ENCODE measurements at regions not wholly inside any gene's neighbourhood (a gene's known extent, or its start where the extent isn't known, plus 50 kb on each side); places are given as distances from the start of the nearest gene placed in this dataset.

DNA sequence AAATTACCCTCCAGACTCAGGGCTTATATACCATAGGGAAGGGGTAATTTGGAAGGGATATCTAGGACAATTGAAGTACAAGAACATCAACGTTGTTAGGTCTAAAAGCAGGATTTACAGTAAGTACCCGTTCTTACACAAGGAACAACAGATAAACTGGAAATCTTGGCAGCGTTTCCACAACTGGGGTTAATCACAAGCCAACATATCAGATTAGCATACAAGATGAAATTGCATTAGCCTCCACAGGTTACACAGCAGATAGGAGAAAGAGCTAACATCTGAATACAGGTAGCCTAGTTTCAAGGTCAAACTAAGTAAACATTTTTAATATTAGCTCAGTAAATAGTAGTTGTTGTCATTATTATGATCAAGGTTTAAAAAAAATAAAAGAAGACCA is 1214.0 kb upstream of the PCDH20 start:
- TF ChIP-seq, protein P1, sequence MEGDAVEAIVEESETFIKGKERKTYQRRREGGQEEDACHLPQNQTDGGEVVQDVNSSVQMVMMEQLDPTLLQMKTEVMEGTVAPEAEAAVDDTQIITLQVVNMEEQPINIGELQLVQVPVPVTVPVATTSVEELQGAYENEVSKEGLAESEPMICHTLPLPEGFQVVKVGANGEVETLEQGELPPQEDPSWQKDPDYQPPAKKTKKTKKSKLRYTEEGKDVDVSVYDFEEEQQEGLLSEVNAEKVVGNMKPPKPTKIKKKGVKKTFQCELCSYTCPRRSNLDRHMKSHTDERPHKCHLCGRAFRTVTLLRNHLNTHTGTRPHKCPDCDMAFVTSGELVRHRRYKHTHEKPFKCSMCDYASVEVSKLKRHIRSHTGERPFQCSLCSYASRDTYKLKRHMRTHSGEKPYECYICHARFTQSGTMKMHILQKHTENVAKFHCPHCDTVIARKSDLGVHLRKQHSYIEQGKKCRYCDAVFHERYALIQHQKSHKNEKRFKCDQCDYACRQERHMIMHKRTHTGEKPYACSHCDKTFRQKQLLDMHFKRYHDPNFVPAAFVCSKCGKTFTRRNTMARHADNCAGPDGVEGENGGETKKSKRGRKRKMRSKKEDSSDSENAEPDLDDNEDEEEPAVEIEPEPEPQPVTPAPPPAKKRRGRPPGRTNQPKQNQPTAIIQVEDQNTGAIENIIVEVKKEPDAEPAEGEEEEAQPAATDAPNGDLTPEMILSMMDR (IDR thresholded peaks at IDR 0.05), result no peak
- no peak for TF ChIP-seq POLR2A (IDR thresholded peaks at IDR 0.05; ENCODE audit: low read depth)

All from esophagus muscularis mucosa (tissue), 3 donors.